ENCODE measurements at regions not wholly inside any gene's neighbourhood (a gene's known extent, or its start where the extent isn't known, plus 50 kb on each side); places are given as distances from the start of the nearest gene placed in this dataset.
A peak's percentile ranks its signal among the peaks of the same experiment; 100 is the strongest.

DNA sequence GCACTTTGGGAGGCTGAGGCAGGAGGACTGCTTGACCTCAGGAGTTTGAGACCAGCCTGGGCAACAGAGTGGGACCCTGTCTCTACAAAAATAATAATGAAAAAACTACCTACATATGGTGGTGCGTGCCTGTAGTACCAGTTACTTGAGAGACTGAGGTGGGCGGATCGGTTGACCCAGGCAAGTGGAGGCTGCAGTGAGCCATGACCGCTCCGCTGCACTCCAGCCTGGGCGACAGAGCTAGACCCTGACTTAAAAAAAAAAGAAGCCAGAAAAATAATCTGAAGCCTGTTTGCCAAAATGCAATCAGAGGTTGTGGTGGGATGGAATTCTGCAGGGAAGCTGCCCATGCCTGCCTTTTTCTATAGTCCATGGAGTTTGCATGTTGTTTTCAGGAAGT lies 50.4 kb upstream of the GGTA1 start:
- Histone ChIP-seq H3K36me3 (ENCODE audit: control insufficient read depth, insufficient read depth, low read length) (no peaks in the 10 kb centered on the region), H3K4me3 (ENCODE audit: extremely low read depth, insufficient read depth, low read length, poor library complexity, severe bottlenecking) (no peak overlapping the region), H3K9me3 (ENCODE audit: control insufficient read depth, low read length) (no peaks in the 10 kb centered on the region), H3K27ac (ENCODE audit: low read depth, low read length, severe bottlenecking) (no peak overlapping the region), H3K4me1 (ENCODE audit: control insufficient read depth, insufficient read depth, low read length, poor library complexity, severe bottlenecking) (peaks cover 2% of the 10 kb centered on the region)
- 84 to 92% methylated on average over 6 of the region's 6 CpGs for WGBS, 2 experiments (ENCODE audit: insufficient coverage in 2 of 2)

DNA sequence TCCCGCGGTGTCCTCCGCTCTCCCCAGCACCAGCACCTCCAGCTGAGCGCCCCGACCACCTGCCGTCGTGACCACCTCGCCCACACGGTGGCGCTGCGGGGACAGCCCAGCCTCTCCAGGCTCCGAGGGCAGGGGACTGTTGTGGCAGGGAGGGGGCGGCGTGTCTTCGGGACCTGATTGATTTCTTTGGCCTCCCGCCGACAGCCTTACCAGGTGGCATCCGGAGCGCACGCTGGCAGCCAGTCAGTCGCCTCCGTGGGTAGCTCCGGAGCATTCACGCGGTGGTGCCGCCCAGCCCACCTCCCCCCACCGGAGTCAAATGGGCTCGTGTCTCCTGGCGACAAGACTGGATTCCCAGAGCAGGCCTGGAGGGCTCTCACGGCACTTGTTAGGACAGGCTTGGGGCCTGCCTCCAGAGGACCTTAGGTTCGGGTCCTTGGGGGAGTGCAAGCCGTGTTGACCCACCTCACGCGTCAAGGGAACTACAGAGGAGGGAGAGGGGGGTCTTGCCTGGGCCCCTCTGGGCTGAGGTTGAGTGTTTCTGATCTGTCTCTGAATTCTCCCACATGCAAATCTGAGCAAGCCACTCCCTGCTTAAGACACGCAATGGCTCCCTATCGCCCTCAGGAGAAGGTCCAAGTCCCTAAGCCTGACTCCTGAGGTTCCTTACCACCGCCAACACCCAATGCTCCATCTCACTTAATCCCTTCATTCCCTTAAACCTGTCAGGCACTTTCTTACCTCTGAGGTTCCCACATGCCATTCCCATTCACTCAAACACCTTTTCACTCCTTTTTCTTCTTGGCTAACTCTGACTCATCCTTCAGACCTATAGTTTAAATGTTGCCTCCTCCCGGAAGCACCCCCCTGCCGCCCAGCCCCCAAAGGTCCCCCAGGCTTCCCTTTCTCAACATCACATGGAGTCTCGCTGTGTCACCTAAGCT lies 51.2 kb upstream of the GGTA1 start:
- Histone ChIP-seq H3K27ac (ENCODE audit: low read depth, low read length, severe bottlenecking) (no peak overlapping the region), H3K36me3 (ENCODE audit: control insufficient read depth, insufficient read depth, low read length) (no peaks in the 10 kb centered on the region), H3K9me3 (ENCODE audit: control insufficient read depth, low read length) (no peaks in the 10 kb centered on the region), H3K4me1 (ENCODE audit: control insufficient read depth, insufficient read depth, low read length, poor library complexity, severe bottlenecking) (peaks cover 2% of the 10 kb centered on the region), H3K4me3 (ENCODE audit: extremely low read depth, insufficient read depth, low read length, poor library complexity, severe bottlenecking) (peak overlapping the region; percentile 21)
- 13 to 15% methylated on average over 34 to 37 of the region's 40 CpGs for WGBS, 2 experiments (ENCODE audit: insufficient coverage in 2 of 2)

DNA sequence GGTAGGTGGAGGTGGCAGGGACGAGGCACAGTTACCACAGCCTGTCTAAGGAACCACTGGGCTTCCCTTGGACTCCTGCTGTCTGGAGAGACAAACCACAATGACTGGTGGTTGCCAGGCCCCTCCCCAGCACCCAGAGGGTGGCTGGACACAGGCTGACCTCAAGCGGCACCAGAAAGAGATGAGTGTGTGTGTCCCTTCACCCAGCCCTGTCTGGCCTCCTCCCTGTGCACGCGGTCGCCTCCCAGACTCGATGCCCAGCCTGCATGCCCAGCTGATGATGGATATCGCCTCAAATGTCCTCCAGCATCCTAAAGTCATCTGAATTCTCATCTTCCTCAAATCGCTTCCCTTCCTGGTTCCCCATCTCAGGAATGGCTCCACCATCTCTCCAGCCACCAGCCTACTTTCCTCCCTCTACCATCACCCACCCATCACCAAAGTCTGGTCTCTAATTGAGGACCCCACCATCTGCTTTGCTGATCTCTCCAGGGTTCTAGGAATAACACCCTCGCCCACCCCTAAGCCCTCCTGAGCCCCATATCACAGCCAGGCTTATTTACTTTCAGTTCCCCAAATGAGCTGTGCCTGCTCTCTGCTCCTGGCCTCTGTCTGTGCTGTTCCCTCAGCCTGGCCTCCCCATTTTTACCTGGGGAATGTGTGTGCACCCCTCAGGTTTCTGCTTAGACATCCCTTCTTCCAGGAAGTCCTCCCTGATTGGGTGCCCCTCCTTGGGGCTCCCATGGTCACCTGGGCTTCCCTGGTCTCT lies 52.5 kb upstream of the GGTA1 start:
- Histone ChIP-seq H3K27ac (ENCODE audit: low read depth, low read length, severe bottlenecking) (no peak overlapping the region), H3K36me3 (ENCODE audit: control insufficient read depth, insufficient read depth, low read length) (no peaks in the 10 kb centered on the region), H3K4me3 (ENCODE audit: extremely low read depth, insufficient read depth, low read length, poor library complexity, severe bottlenecking) (no peak overlapping the region), H3K9me3 (ENCODE audit: control insufficient read depth, low read length) (no peaks in the 10 kb centered on the region), H3K4me1 (ENCODE audit: control insufficient read depth, insufficient read depth, low read length, poor library complexity, severe bottlenecking) (peaks cover 4% of the 10 kb centered on the region)
- 78 to 83% methylated on average over 8 to 9 of the region's 9 CpGs for WGBS, 2 experiments (ENCODE audit: insufficient coverage in 2 of 2)

DNA sequence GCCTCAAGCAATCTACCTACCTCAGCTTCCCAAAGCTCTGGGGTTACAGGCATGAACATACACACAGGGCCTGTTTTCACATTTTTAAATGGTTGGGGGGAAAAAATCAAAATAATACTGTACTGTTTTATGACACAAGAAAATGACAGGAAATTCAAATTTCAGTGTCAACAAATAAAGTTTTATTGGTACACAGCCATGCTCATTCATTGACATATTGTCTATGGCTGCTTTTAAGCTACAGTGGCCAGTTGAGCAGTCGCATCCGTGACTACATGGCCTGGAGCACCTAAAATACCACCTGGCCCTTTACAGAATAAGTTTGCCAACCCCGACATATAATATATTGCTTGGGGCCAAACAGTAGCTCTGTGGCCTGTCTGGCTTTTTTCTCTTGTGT lies 56.4 kb upstream of the GGTA1 start:
- Histone ChIP-seq H3K36me3 (ENCODE audit: control insufficient read depth, insufficient read depth, low read length) (no peaks in the 10 kb centered on the region), H3K9me3 (ENCODE audit: control insufficient read depth, low read length) (no peaks in the 10 kb centered on the region), H3K27ac (ENCODE audit: low read depth, low read length, severe bottlenecking) (no peak overlapping the region), H3K4me1 (ENCODE audit: control insufficient read depth, insufficient read depth, low read length, poor library complexity, severe bottlenecking) (peaks cover 26% of the 10 kb centered on the region), H3K4me3 (ENCODE audit: extremely low read depth, insufficient read depth, low read length, poor library complexity, severe bottlenecking) (no peak overlapping the region)
- 97 to 100% methylated on average over 2 to 3 of the region's 3 CpGs for WGBS, 2 experiments (ENCODE audit: insufficient coverage in 2 of 2)

DNA sequence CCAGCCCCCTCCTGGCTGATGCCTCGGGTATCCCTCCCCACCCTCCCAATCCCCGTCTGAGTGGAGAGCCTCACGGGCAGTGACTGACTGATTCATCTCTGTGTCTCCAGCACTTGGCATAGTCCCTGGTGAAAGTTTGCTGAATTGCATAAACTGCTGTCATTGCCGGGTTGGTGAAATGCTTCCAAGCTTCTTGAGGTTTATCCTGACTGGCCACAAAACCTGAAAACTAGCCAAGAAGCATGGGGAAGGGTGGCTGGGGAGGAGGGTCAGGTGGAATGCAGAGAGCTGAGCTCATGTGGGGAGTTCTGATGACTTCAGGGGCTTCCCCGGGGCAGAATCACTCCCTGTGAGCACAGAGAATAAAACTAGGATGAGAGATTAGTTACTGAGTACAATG lies 56.9 kb upstream of the GGTA1 start:
- no peak overlapping the region for H3K4me3 ChIP-seq (ENCODE audit: extremely low read depth, insufficient read depth, low read length, poor library complexity, severe bottlenecking)
- 66 to 77% methylated on average over 5 of the region's 5 CpGs for WGBS, 2 experiments (ENCODE audit: insufficient coverage in 2 of 2)
- H3K4me1 ChIP-seq (ENCODE audit: control insufficient read depth, insufficient read depth, low read length, poor library complexity, severe bottlenecking) = peaks cover 24% of the 10 kb centered on the region
- H3K9me3 ChIP-seq (ENCODE audit: control insufficient read depth, low read length) = no peaks in the 10 kb centered on the region
- H3K36me3 ChIP-seq (ENCODE audit: control insufficient read depth, insufficient read depth, low read length) = no peaks in the 10 kb centered on the region
- H3K27ac ChIP-seq (ENCODE audit: low read depth, low read length, severe bottlenecking) = no peak overlapping the region

DNA sequence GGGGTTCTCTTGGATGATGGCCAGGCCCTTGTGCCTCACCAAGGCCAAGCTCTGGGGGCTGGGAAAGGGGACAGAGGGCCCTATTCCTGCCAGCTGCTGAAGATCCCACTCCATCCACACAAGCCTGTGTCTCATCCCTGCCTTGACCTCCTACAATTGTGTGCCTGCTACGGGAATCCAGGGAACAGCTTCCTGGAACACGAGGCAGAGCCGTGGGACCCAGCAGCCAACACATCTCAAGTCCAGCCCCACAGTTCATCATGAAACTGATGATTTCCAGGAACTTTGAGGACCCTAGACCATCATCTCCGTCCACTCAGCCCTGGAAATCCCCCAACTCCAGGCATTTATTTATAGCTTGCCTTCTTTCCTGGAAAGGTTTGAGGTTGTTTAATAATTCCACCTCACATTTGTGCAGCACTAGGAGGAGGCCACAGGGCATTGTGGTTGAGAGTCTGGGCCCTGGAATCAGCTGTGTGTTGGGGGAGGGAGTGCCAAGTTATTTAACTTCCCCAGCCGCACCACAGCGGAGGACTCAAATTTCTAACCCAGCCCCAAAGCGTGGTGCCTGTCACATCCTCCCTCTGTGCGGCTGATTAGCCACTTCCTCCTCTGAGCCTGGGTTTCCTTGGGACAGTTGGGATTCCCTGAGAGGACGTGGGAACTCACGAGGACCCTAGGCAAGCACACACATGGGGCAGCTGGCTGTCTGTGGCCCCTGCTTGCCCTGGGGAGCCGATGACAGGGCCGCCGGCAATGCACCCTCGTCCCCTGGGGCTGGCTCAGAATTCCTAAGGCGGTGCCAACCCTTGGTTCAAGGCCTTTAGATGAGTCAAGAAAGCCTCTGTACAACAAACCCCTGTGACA lies 58.2 kb upstream of the GGTA1 start:
- Histone ChIP-seq H3K36me3 (ENCODE audit: control insufficient read depth, insufficient read depth, low read length) (no peaks in the 10 kb centered on the region), H3K9me3 (ENCODE audit: control insufficient read depth, low read length) (no peaks in the 10 kb centered on the region), H3K27ac (ENCODE audit: low read depth, low read length, severe bottlenecking) (peak overlapping the region; percentile 83), H3K4me1 (ENCODE audit: control insufficient read depth, insufficient read depth, low read length, poor library complexity, severe bottlenecking) (peaks cover 29% of the 10 kb centered on the region), H3K4me3 (ENCODE audit: extremely low read depth, insufficient read depth, low read length, poor library complexity, severe bottlenecking) (no peak overlapping the region)
- 20 to 25% methylated on average over 10 to 14 of the region's 15 CpGs for WGBS, 2 experiments (ENCODE audit: insufficient coverage in 2 of 2)

DNA sequence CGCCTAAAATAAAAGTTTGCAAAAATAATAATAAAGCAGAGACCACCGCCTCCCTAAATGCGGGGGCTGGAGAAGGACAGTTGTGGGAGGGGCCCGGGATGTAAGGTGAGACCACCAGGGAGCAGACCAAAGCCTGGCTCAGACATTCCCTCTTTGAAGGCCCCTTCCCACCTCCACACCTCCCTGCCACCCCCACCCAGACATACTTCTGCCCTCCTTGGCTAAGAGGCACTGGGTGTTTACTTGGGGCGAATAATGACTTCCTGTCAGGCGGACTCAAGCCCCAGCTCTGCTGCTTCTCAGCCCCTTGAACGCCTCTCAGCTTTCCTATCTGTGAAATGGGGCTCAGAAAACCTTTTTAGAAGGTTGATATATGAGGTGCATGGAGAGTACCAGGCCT lies 58.8 kb upstream of the GGTA1 start:
- no peaks in the 10 kb centered on the region for H3K9me3 ChIP-seq (ENCODE audit: control insufficient read depth, low read length)
- 50 to 79% methylated on average over 1 to 2 of the region's 7 CpGs for WGBS, 2 experiments (ENCODE audit: insufficient coverage in 2 of 2)
- H3K27ac ChIP-seq (ENCODE audit: low read depth, low read length, severe bottlenecking) = peak overlapping the region; percentile 83

DNA sequence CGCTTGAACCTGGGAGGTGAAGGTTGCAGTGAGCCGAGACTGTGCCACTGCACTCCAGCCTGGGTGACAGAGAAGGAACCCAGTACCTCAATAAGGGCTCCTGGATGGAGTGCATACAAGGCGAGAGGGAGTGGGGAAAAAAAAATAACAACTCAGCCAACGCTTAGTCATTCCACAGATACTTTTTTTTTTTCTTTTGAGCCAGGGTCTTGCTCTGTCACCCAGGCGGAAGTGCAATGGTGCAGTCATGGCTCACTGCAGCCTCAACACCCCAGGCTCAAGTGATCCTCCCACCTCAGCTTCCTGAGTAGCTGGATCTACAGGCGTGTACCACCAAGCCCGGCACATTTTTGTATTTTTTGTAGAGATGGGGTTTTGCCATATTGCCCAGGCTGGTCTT lies 59.5 kb upstream of the GGTA1 start:
- H3K27ac ChIP-seq (ENCODE audit: low read depth, low read length, severe bottlenecking) = peak overlapping the region; percentile 83
- H3K4me3 ChIP-seq (ENCODE audit: extremely low read depth, insufficient read depth, low read length, poor library complexity, severe bottlenecking) = no peak overlapping the region
- WGBS, 2 experiments (ENCODE audit: insufficient coverage in 2 of 2) = 70 to 97% methylated on average over 2 to 3 of the region's 7 CpGs
- H3K4me1 ChIP-seq (ENCODE audit: control insufficient read depth, insufficient read depth, low read length, poor library complexity, severe bottlenecking) = peaks cover 32% of the 10 kb centered on the region
- no peaks in the 10 kb centered on the region for H3K9me3 ChIP-seq (ENCODE audit: control insufficient read depth, low read length)
- H3K36me3 ChIP-seq (ENCODE audit: control insufficient read depth, insufficient read depth, low read length) = no peaks in the 10 kb centered on the region

More for the DNA sequence above, 58.8 kb upstream of the GGTA1 start:
- no peak overlapping the region for H3K4me3 ChIP-seq (ENCODE audit: extremely low read depth, insufficient read depth, low read length, poor library complexity, severe bottlenecking)
- H3K4me1 ChIP-seq (ENCODE audit: control insufficient read depth, insufficient read depth, low read length, poor library complexity, severe bottlenecking) = peaks cover 29% of the 10 kb centered on the region
- no peaks in the 10 kb centered on the region for H3K36me3 ChIP-seq (ENCODE audit: control insufficient read depth, insufficient read depth, low read length)

DNA sequence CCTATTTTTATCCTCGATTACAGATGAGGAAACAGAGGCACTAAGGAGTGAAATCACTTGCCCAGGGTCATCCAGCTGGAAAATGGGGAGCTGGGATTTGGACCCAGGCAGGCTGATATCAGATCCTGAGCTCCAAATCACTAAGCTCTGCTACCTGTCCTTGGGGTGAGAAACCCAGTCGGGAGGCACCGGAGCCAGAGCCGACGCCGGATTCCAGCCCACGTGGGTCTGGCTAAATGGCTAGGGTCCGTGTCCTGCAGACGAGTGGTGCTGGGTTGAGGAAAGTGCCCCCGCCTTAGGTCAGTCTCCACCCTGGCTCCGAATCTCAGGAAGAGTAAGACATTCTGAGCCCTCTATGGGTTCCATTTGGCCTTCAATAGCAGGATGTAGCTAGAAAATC lies 61.3 kb upstream of the GGTA1 start:
- H3K4me3 ChIP-seq (ENCODE audit: extremely low read depth, insufficient read depth, low read length, poor library complexity, severe bottlenecking) = no peak overlapping the region
- no peak overlapping the region for H3K27ac ChIP-seq (ENCODE audit: low read depth, low read length, severe bottlenecking)
- no peaks in the 10 kb centered on the region for H3K9me3 ChIP-seq (ENCODE audit: control insufficient read depth, low read length)
- no peaks in the 10 kb centered on the region for H3K36me3 ChIP-seq (ENCODE audit: control insufficient read depth, insufficient read depth, low read length)
- 95 to 97% methylated on average over 11 of the region's 11 CpGs for WGBS, 2 experiments (ENCODE audit: insufficient coverage in 2 of 2)
- peaks cover 43% of the 10 kb centered on the region for H3K4me1 ChIP-seq (ENCODE audit: control insufficient read depth, insufficient read depth, low read length, poor library complexity, severe bottlenecking)
